WTC11 (cell line): ENCODE measurements at regions not wholly inside any gene's neighbourhood (a gene's known extent, or its start where the extent isn't known, plus 50 kb on each side); places are given as distances from the start of the nearest gene placed in this dataset.

ENCODE experiments used
- ATAC-seq: fragments of 200-7000 bp; cut with Tn5 transposase; 2 replicates; pipeline ENCODE4 v1.10.0; 2021; ENCODE audit warnings: mild to moderate bottlenecking, moderate library complexity
- CTCF ChIA-PET: fragments of 300-600 bp; sonication (Branson Sonifier 250); formaldehyde crosslinking; loops from one replicate; lab custom pipeline; 2021; ENCODE audit warnings: antibody characterized with exemption; lab: Charles Lee
- POLR2A ChIA-PET: fragments of 350-600 bp; sonication (Branson Sonifier 250); formaldehyde crosslinking; loops from one replicate; lab custom pipeline; 2021; ENCODE audit warnings: antibody characterized with exemption; lab: Charles Lee
- DNase-seq: peaks from one replicate; pipeline ENCODE4 v3.0.0; 2021; ENCODE audit warnings: low spot score
- H3K27ac Mint-ChIP-seq: 2 replicates; pipeline ENCODE4 v1.8.0; 2021; ENCODE audit warnings: mixed read lengths
- H3K27me3 Mint-ChIP-seq: 2 replicates; pipeline ENCODE4 v1.8.0; 2021; ENCODE audit warnings: low read depth, mild to moderate bottlenecking, moderate library complexity, mixed read lengths
- H3K36me3 Mint-ChIP-seq: 2 replicates; pipeline ENCODE4 v1.8.0; 2021; ENCODE audit warnings: mixed read lengths
- H3K4me1 Mint-ChIP-seq: 2 replicates; pipeline ENCODE4 v1.8.0; 2022; ENCODE audit warnings: mixed read lengths
- H3K4me3 Mint-ChIP-seq: 2 replicates; pipeline ENCODE4 v1.8.0; 2021; ENCODE audit warnings: mild to moderate bottlenecking, moderate library complexity, mixed read lengths
- H3K9me3 Mint-ChIP-seq: 2 replicates; pipeline ENCODE4 v1.8.0; 2021; ENCODE audit warnings: mixed read lengths
- AR ChIP-seq: fragments of 250-450 bp; sonication (Bioruptor Pico); IDR thresholded peaks from 2 replicates; pipeline ENCODE4 v1.9.0; 2021; ENCODE audit warnings: mild to moderate bottlenecking
- HMGXB4 ChIP-seq: sonication (generic); formaldehyde crosslinking; IDR thresholded peaks from 2 replicates; pipeline ENCODE4 v1.8.1; 2023; ENCODE audit warnings: mild to moderate bottlenecking, moderate library complexity, missing genetic modification reagents
- SMAD4 ChIP-seq: sonication (generic); formaldehyde crosslinking; IDR thresholded peaks from 2 replicates; pipeline ENCODE4 v1.8.0; 2022; ENCODE audit warnings: mild to moderate bottlenecking, missing genetic modification reagents
- SP1 ChIP-seq: sonication (generic); formaldehyde crosslinking; conservative IDR thresholded peaks from 2 replicates; pipeline ENCODE4 v1.8.1; 2022; ENCODE audit warnings: missing genetic modification reagents
- ZBTB43 ChIP-seq: sonication (generic); formaldehyde crosslinking; IDR thresholded peaks from 2 replicates; pipeline ENCODE4 v1.8.1; 2023; ENCODE audit warnings: mild to moderate bottlenecking, missing genetic modification reagents
- ZNF121 ChIP-seq: sonication (generic); formaldehyde crosslinking; IDR thresholded peaks from 2 replicates; pipeline ENCODE4 v1.8.0; 2023; ENCODE audit warnings: missing genetic modification reagents
- ZNF281 ChIP-seq: sonication (generic); formaldehyde crosslinking; IDR thresholded peaks from 2 replicates; pipeline ENCODE4 v1.8.0; 2023; ENCODE audit warnings: mild to moderate bottlenecking, missing genetic modification reagents
- ZNF532 ChIP-seq: fragments of 250-450 bp; sonication (Bioruptor Pico); IDR thresholded peaks from 2 replicates; pipeline ENCODE4 v1.9.0; 2021; ENCODE audit warnings: mild to moderate bottlenecking, borderline replicate concordance
- ZNF671 ChIP-seq: fragments of 250-450 bp; sonication (Bioruptor Pico); IDR thresholded peaks from 2 replicates; pipeline ENCODE4 v1.8.0; 2021; ENCODE audit warnings: mild to moderate bottlenecking

- Mint-ChIP-seq H3K27me3 (peaks cover 12% of the 10 kb centered on the region), H3K4me1 (no peaks in the 10 kb centered on the region; the same call in 1 of the 2 replicates), H3K9me3 (peaks cover 25% of the 10 kb centered on the region), H3K27ac (no peak overlapping the region), H3K4me3 (no peak overlapping the region), H3K36me3 (peaks cover 12% of the 10 kb centered on the region)
- DNase-seq: no peak
- ATAC-seq: no peak
- ChIA-PET CTCF (interaction anchor here (1.4 to 1.6 kb wide), 2 partner anchors 9 to 11 kb away, joined by 3 to 4 read pairs; no protein-coding TSS in a partner anchor), POLR2A (no interaction called here)
- TF ChIP-seq ZBTB43 (CRISPR knock-in tag) (no peak), ZNF281 (CRISPR knock-in tag) (no peak), SMAD4 (no peak), ZNF671 (no peak), ZNF532 (CRISPR knock-in tag) (no peak), SP1 (CRISPR knock-in tag) (no peak), HMGXB4 (CRISPR knock-in tag) (no peak), AR (CRISPR knock-in tag) (no peak)
Observed at GRCh38 chr22:27192135-27192829, 534.9 kb downstream of the MIAT start.

- Mint-ChIP-seq H3K4me3 (no peak overlapping the region), H3K27ac (no peak overlapping the region), H3K4me1 (no peaks in the 10 kb centered on the region), H3K27me3 (peaks cover 7% of the 10 kb centered on the region), H3K9me3 (peaks cover 29% of the 10 kb centered on the region), H3K36me3 (peaks cover 12% of the 10 kb centered on the region)
- ChIA-PET CTCF (interaction anchor here (1.6 kb wide), 1 partner anchor 12 kb away, joined by 4 read pairs; no protein-coding TSS in a partner anchor), POLR2A (no interaction called here)
- TF ChIP-seq ZNF121 (CRISPR knock-in tag): no peak
- ATAC-seq (no peak), DNase-seq (no peak)
Observed at GRCh38 chr22:27193215-27193614, 535.8 kb downstream of the MIAT start.
